ENCODE measurements at regions not wholly inside any gene's neighbourhood (a gene's known extent, or its start where the extent isn't known, plus 50 kb on each side); places are given as distances from the start of the nearest gene placed in this dataset.

DNA sequence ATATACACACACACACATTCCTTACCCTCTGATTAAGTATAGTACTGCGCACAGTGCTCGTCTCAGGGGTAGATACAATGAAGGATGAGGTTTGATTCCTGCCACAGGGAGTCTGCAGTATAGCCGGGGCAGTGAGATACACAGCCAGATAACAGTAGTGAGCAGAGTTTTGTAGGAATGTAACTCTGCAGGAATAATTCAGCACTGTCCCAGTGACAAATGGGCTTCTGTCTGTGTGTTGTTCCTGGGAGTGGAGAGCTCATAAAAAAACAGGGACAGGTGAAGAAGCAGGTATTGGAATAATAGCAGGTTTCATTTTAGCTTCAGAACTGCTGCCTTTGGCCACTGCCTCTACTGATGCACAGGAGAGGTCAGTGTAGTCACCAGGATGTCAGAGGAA is 85.3 kb upstream of the OR9Q1 start:
- TF ChIP-seq EZH2phosphoT487 (IDR thresholded peaks at IDR 0.05; ENCODE audit: insufficient read depth, low read depth) (no peak), EZH2 (IDR thresholded peaks at IDR 0.05; ENCODE audit: insufficient read depth, poor library complexity, severe bottlenecking) (no peak)

Data from GM23248 (cell line).